ENCODE measurements at regions not wholly inside any gene's neighbourhood (a gene's known extent, or its start where the extent isn't known, plus 50 kb on each side); places are given as distances from the start of the nearest gene placed in this dataset.
"Not testable (repeated sequence)": the region's sequence is repeated elsewhere in the genome, so short reads cannot be mapped to it uniquely, and the experiment has no call there.

DNA sequence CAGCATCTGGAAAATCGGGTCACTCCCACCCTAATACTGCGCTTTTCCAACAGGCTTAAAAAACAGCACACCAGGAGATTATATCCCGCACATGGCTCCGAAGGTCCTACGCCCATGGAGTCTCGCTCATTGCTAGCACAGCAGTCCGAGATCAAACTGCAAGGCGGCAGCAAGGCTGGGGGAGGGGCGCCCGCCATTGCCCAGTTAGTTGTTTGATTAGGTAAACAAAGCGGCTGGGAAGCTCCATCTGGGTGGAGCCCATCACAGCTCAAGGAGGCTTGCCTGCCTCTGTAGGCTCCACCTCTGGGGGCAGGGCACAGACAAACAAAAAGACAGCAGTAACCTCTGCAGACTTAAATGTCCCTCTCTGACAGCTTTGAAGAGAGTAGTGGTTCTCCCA lies 111.8 kb upstream of the DLG1 start:
- not testable (repeated sequence) for TF ChIP-seq EZH2 (IDR thresholded peaks at IDR 0.05; ENCODE audit: insufficient read depth, poor library complexity, severe bottlenecking); EZH2phosphoT487 (IDR thresholded peaks at IDR 0.05; ENCODE audit: insufficient read depth, low read depth)
